Gastrocnemius medialis (tissue), 4 donors: ENCODE measurements at regions not wholly inside any gene's neighbourhood (a gene's known extent, or its start where the extent isn't known, plus 50 kb on each side); places are given as distances from the start of the nearest gene placed in this dataset.

ENCODE experiments used
- CTCF ChIP-seq, 5 experiments: fragments of 450-650 bp in 3 of 5; fragments of 200-600 bp in 2 of 5; sonication (generic) in 2 of 5; IDR thresholded peaks in 4 of 5; conservative IDR thresholded peaks in 1 of 5; 1 replicate in 4 of 5; 2 replicates in 1 of 5; pipeline ENCODE4 v1.5.1; 2016 to 2019; ENCODE audit warnings: antibody characterized with exemption in 5 of 5, mild to moderate bottlenecking in 3 of 5, moderate library complexity in 3 of 5
- POLR2A ChIP-seq, 2 donors: fragments of 450-650 bp; IDR thresholded peaks; one replicate each; pipeline ENCODE4 v1.6.1; 2017; ENCODE audit warnings: antibody characterized with exemption in 2 of 2, mild to moderate bottlenecking in 2 of 2, moderate library complexity in 2 of 2

- TF ChIP-seq POLR2A (IDR thresholded peaks at IDR 0.05): no peak
- TF ChIP-seq CTCF (IDR thresholded peaks at IDR 0.05 in 4 of 5, conservative IDR thresholded peaks at IDR 0.05 in 1 of 5): no peak
Observed at GRCh38 chr6:2388554-2389324, 143.3 kb upstream of the GMDS start.
